T-cell (primary cell): ENCODE measurements at regions not wholly inside any gene's neighbourhood (a gene's known extent, or its start where the extent isn't known, plus 50 kb on each side); places are given as distances from the start of the nearest gene placed in this dataset.

Source experiments
- ATAC-seq, 4 experiments: fragments of 200-7000 bp in 3 of 4; fragments of 150-1000 bp in 1 of 4; cut with Tn5 transposase; replicated peaks in 1 of 4; 1 replicate in 3 of 4; 2 replicates in 1 of 4; pipeline ENCODE4 v1.10.0; 2021; ENCODE audit warnings: moderate library complexity in 3 of 4, mild to moderate bottlenecking in 2 of 4, moderate number of reproducible peaks in 1 of 4
- CTCF ChIA-PET, 2 donors: fragments of 300-600 bp; sonication (Branson Sonifier 250); formaldehyde crosslinking; loops; one replicate each; lab custom pipeline; 2022; ENCODE audit warnings: antibody characterized with exemption in 2 of 2; lab: Charles Lee
- POLR2A ChIA-PET, 2 donors: fragments of 300-600 bp; sonication (Branson Sonifier 250); formaldehyde crosslinking; loops; one replicate each; lab custom pipeline; 2022; ENCODE audit warnings: antibody characterized with exemption in 2 of 2; lab: Charles Lee
- DNase-seq, 35 experiments: peaks; one replicate each; pipeline versions ENCODE4 v3.0.0 to v3.0.0-alpha.2; 2013 to 2023
- H3K27ac ChIP-seq: one replicate; pipeline ENCODE4 v1.5.1; 2013; ENCODE audit warnings: low read length
- H3K27me3 ChIP-seq, 2 experiments: replicated peaks in 1 of 2; 1 replicate in 1 of 2; 2 replicates in 1 of 2; pipeline versions ENCODE4 v1.6.1 to v1.7.0; 2013; ENCODE audit warnings: low read length in 1 of 2, mixed read lengths in 1 of 2; ENCODE audit not compliant: control insufficient read depth in 2 of 2, insufficient read depth in 2 of 2; ENCODE audit errors: extremely low read depth in 1 of 2
- H3K36me3 ChIP-seq, 2 donors: 1 replicate in 1 of 2; 2 replicates in 1 of 2; pipeline versions ENCODE4 v1.6.1 to v1.7.0; 2013; ENCODE audit warnings: low read length in 1 of 2; ENCODE audit not compliant: control insufficient read depth in 2 of 2, insufficient read depth in 1 of 2; ENCODE audit errors: extremely low read depth in 1 of 2
- H3K4me1 ChIP-seq, 2 experiments: 1 replicate in 1 of 2; 2 replicates in 1 of 2; pipeline versions ENCODE4 v1.6.1 to v1.7.0; 2013; ENCODE audit warnings: low read length in 2 of 2, mixed read lengths in 1 of 2; ENCODE audit not compliant: insufficient read depth in 2 of 2, control insufficient read depth in 1 of 2; ENCODE audit errors: extremely low read depth in 1 of 2
- H3K4me3 ChIP-seq, 2 donors: 1 replicate in 1 of 2; 2 replicates in 1 of 2; pipeline versions ENCODE4 v1.5.1 to v1.7.0; 2013; ENCODE audit warnings: mild to moderate bottlenecking in 2 of 2, low read length in 1 of 2, moderate library complexity in 1 of 2; ENCODE audit not compliant: control insufficient read depth in 1 of 2; ENCODE audit errors: extremely low read depth in 1 of 2
- H3K9me3 ChIP-seq: 2 replicates; pipeline ENCODE4 v1.7.0; 2013
- H3K27ac Mint-ChIP-seq, 2 donors: one replicate each; pipeline ENCODE4 v1.8.0; 2020 to 2021; ENCODE audit warnings: mild to moderate bottlenecking in 2 of 2, mixed read lengths in 2 of 2
- H3K27me3 Mint-ChIP-seq, 2 donors: one replicate each; pipeline ENCODE4 v1.8.0; 2021 to 2022; ENCODE audit warnings: mixed read lengths in 2 of 2
- H3K36me3 Mint-ChIP-seq: one replicate; pipeline ENCODE4 v1.8.0; 2021; ENCODE audit warnings: mixed read lengths
- H3K4me1 Mint-ChIP-seq, 3 donors: one replicate each; pipeline ENCODE4 v1.8.0; 2020 to 2022; ENCODE audit warnings: mixed read lengths in 3 of 3, mild to moderate bottlenecking in 1 of 3
- H3K4me3 Mint-ChIP-seq, 3 donors: one replicate each; pipeline ENCODE4 v1.8.0; 2020 to 2022; ENCODE audit warnings: mild to moderate bottlenecking in 3 of 3, mixed read lengths in 3 of 3, moderate library complexity in 3 of 3
- H3K9me3 Mint-ChIP-seq, 3 donors: one replicate each; pipeline ENCODE4 v1.8.0; 2020 to 2022; ENCODE audit warnings: mixed read lengths in 3 of 3
- WGBS: methylation state at CpG from one replicate; pipeline ENCODE4 v1.1.5; 2013; ENCODE audit warnings: missing lambda C conversion rate; ENCODE audit not compliant: insufficient coverage; 5-methylcytosine and 5-hydroxymethylcytosine counted together

- Mint-ChIP-seq H3K4me3 (no peak overlapping the region), H3K27me3 (no peaks in the 10 kb centered on the region)
Observed at GRCh38 chr5:167319243-167319642, 972.2 kb upstream of the WWC1 start.

GRCh38 chr5:167320019-167320418 lies 971.4 kb upstream of the WWC1 start:
- Histone ChIP-seq H3K27ac (no peak overlapping the region), H3K27me3 (no peaks in the 10 kb centered on the region), H3K9me3 (no peaks in the 10 kb centered on the region), H3K4me3 (no peak overlapping the region), H3K36me3 (no peaks in the 10 kb centered on the region), H3K4me1 (no peaks in the 10 kb centered on the region)
- H3K4me1 Mint-ChIP-seq: no peaks in the 10 kb centered on the region
- H3K4me3 Mint-ChIP-seq: no peak overlapping the region
- no peaks in the 10 kb centered on the region for H3K27me3 Mint-ChIP-seq
- DNase-seq: no peak
- CTCF ChIA-PET: no interaction called here
- H3K9me3 Mint-ChIP-seq: peaks cover 5 to 18% (median 12%) of the 10 kb centered on the region in 3 donors
- POLR2A ChIA-PET: no interaction called here
- no peak for ATAC-seq
- no peak overlapping the region for H3K27ac Mint-ChIP-seq
- no peaks in the 10 kb centered on the region for H3K36me3 Mint-ChIP-seq

More at GRCh38 chr5:167319243-167319642, 972.2 kb upstream of the WWC1 start:
- no peak for ATAC-seq
- ChIA-PET POLR2A (no interaction called here), CTCF (no interaction called here)
- no peak for DNase-seq
- Mint-ChIP-seq H3K27ac (no peak overlapping the region), H3K36me3 (no peaks in the 10 kb centered on the region), H3K4me1 (no peaks in the 10 kb centered on the region), H3K9me3 (peaks cover 5 to 18% (median 12%) of the 10 kb centered on the region in 3 donors)
- Histone ChIP-seq H3K4me3 (no peak overlapping the region), H3K9me3 (no peaks in the 10 kb centered on the region), H3K4me1 (no peaks in the 10 kb centered on the region), H3K27me3 (no peaks in the 10 kb centered on the region), H3K36me3 (no peaks in the 10 kb centered on the region), H3K27ac (no peak overlapping the region)
- no CpG with 5 or more reads among the region's 3 CpGs for WGBS

- Mint-ChIP-seq H3K27ac (no peak overlapping the region), H3K36me3 (no peaks in the 10 kb centered on the region), H3K4me3 (no peak overlapping the region), H3K4me1 (no peaks in the 10 kb centered on the region), H3K27me3 (no peaks in the 10 kb centered on the region), H3K9me3 (peaks cover 12 to 25% (median 15%) of the 10 kb centered on the region in 3 donors)
- ATAC-seq (no peak), DNase-seq (no peak)
- H3K27ac ChIP-seq: no peak overlapping the region
- no peaks in the 10 kb centered on the region for H3K9me3 ChIP-seq
- 96% methylated on average over 3 of the region's 5 CpGs for WGBS
- H3K27me3 ChIP-seq: no peaks in the 10 kb centered on the region
- H3K4me1 ChIP-seq: no peaks in the 10 kb centered on the region
- ChIA-PET CTCF (no interaction called here), POLR2A (no interaction called here)
- no peak overlapping the region for H3K4me3 ChIP-seq
- no peaks in the 10 kb centered on the region for H3K36me3 ChIP-seq
Observed at GRCh38 chr5:167332309-167332708, 959.1 kb upstream of the WWC1 start.

- H3K27ac ChIP-seq: no peak overlapping the region
- H3K4me1 ChIP-seq: no peaks in the 10 kb centered on the region
- no peaks in the 10 kb centered on the region for H3K36me3 ChIP-seq
- H3K9me3 ChIP-seq: no peaks in the 10 kb centered on the region
- H3K36me3 Mint-ChIP-seq: no peaks in the 10 kb centered on the region
- no peaks in the 10 kb centered on the region for H3K4me1 Mint-ChIP-seq
- no peak overlapping the region for H3K4me3 Mint-ChIP-seq
- H3K4me3 ChIP-seq: no peak overlapping the region
- H3K27me3 ChIP-seq: no peaks in the 10 kb centered on the region
- 40% methylated on average over 1 of the region's 2 CpGs for WGBS
- ATAC-seq: no peak
- POLR2A ChIA-PET: no interaction called here
- no peaks in the 10 kb centered on the region for H3K27me3 Mint-ChIP-seq
- DNase-seq: no peak
- H3K27ac Mint-ChIP-seq: no peak overlapping the region
- peaks cover 8 to 29% (median 15%) of the 10 kb centered on the region in 3 donors for H3K9me3 Mint-ChIP-seq
- CTCF ChIA-PET: no interaction called here
Observed at GRCh38 chr5:167336161-167336560, 955.3 kb upstream of the WWC1 start.

- Histone ChIP-seq H3K27me3 (no peaks in the 10 kb centered on the region), H3K4me3 (no peak overlapping the region), H3K9me3 (no peaks in the 10 kb centered on the region), H3K4me1 (no peaks in the 10 kb centered on the region), H3K27ac (no peak overlapping the region), H3K36me3 (no peaks in the 10 kb centered on the region)
- H3K36me3 Mint-ChIP-seq: no peaks in the 10 kb centered on the region
- peaks cover 8 to 25% (median 11%) of the 10 kb centered on the region in 3 donors for H3K9me3 Mint-ChIP-seq
- no peak overlapping the region for H3K27ac Mint-ChIP-seq
- H3K4me1 Mint-ChIP-seq: no peaks in the 10 kb centered on the region
- no peak for ATAC-seq
- H3K27me3 Mint-ChIP-seq: no peaks in the 10 kb centered on the region
- no peak overlapping the region for H3K4me3 Mint-ChIP-seq
- POLR2A ChIA-PET: no interaction called here
- CTCF ChIA-PET: no interaction called here
- WGBS: no CpG with 5 or more reads among the region's 1 CpG
- no peak for DNase-seq
Observed at GRCh38 chr5:167339205-167339604, 952.2 kb upstream of the WWC1 start.

- DNase-seq: no peak
- Histone ChIP-seq H3K4me1 (no peaks in the 10 kb centered on the region), H3K9me3 (no peaks in the 10 kb centered on the region), H3K27ac (no peak overlapping the region), H3K27me3 (no peaks in the 10 kb centered on the region), H3K36me3 (no peaks in the 10 kb centered on the region), H3K4me3 (no peak overlapping the region)
- Mint-ChIP-seq H3K27me3 (no peaks in the 10 kb centered on the region), H3K36me3 (no peaks in the 10 kb centered on the region), H3K4me3 (no peak overlapping the region), H3K9me3 (peaks cover 2 to 6% (median 5%) of the 10 kb centered on the region in 3 donors), H3K4me1 (no peaks in the 10 kb centered on the region), H3K27ac (no peak overlapping the region)
- ChIA-PET CTCF (no interaction called here), POLR2A (no interaction called here)
- 44% methylated on average over 2 of the region's 4 CpGs for WGBS
- no peak for ATAC-seq
Observed at GRCh38 chr5:167346461-167346860, 945.0 kb upstream of the WWC1 start.

GRCh38 chr5:167348251-167348926 lies 943.1 kb upstream of the WWC1 start:
- ChIA-PET POLR2A (no interaction called here), CTCF (no interaction called here)
- Mint-ChIP-seq H3K27ac (no peak overlapping the region), H3K4me3 (no peak overlapping the region), H3K4me1 (no peaks in the 10 kb centered on the region), H3K36me3 (no peaks in the 10 kb centered on the region), H3K9me3 (peaks cover 3 to 6% (median 5%) of the 10 kb centered on the region in 3 donors), H3K27me3 (no peaks in the 10 kb centered on the region)
- Histone ChIP-seq H3K27ac (no peak overlapping the region), H3K36me3 (no peaks in the 10 kb centered on the region), H3K9me3 (no peaks in the 10 kb centered on the region), H3K4me1 (no peaks in the 10 kb centered on the region), H3K4me3 (no peak overlapping the region), H3K27me3 (no peaks in the 10 kb centered on the region)
- 89% methylated on average over 4 of the region's 12 CpGs for WGBS
- ATAC-seq (no peak), DNase-seq (no peak)
